ENCODE measurements at regions not wholly inside any gene's neighbourhood (a gene's known extent, or its start where the extent isn't known, plus 50 kb on each side); places are given as distances from the start of the nearest gene placed in this dataset.

DNA sequence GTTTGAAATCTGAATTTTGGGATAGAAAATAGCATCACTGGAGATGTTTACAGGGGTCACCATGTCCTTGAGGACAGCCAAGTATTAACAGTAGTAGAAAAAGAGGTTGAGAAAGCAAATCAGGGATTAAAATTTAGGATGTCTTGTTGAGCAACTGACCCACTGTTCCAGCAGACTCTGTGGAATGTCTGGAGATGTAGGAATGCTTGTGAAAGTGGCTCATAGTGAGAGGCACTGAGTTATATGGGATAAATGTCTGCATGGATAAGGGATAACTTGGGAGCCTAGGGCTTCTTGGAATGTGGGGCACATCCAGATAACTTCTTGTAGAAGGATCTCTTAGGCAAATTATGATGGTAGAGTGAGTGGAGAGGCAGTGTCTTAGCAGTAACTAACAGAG is 495.0 kb downstream of the TMX3 start:
- TF ChIP-seq EZH2 (IDR thresholded peaks at IDR 0.05; ENCODE audit: insufficient read depth, poor library complexity, severe bottlenecking): no peak
- no peak for TF ChIP-seq EZH2phosphoT487 (IDR thresholded peaks at IDR 0.05; ENCODE audit: insufficient read depth, low read depth)

All from GM23248 (cell line).